Smooth muscle cell (in vitro differentiated cells): ENCODE measurements at regions not wholly inside any gene's neighbourhood (a gene's known extent, or its start where the extent isn't known, plus 50 kb on each side); places are given as distances from the start of the nearest gene placed in this dataset.

Experiments
- DNase-seq: peaks from one replicate; lab custom pipeline; 2025; ENCODE audit not compliant: unreplicated experiment; lab: John Stamatoyannopoulos, UW
- H2AFZ ChIP-seq: fragments of 200-600 bp; sonication (generic); 2 replicates; pipeline ENCODE4 v1.6.0; 2016; ENCODE audit warnings: antibody characterized with exemption, low read depth, mild to moderate bottlenecking
- H3F3A ChIP-seq: fragments of 200-600 bp; sonication (generic); 2 replicates; pipeline ENCODE4 v1.6.0; 2017; ENCODE audit warnings: antibody characterized with exemption, low read depth
- H3K27ac ChIP-seq: fragments of 200-600 bp; sonication (generic); 2 replicates; pipeline ENCODE4 v1.5.1; 2016; ENCODE audit warnings: low read depth, mild to moderate bottlenecking
- H3K27me3 ChIP-seq: fragments of 200-600 bp; sonication (generic); 2 replicates; pipeline ENCODE4 v1.6.1; 2016; ENCODE audit warnings: low read depth, mild to moderate bottlenecking
- H3K36me3 ChIP-seq: fragments of 200-600 bp; sonication (generic); 2 replicates; pipeline ENCODE4 v1.5.1; 2016; ENCODE audit warnings: low read depth
- H3K4me1 ChIP-seq: fragments of 200-600 bp; sonication (generic); 2 replicates; pipeline ENCODE4 v1.5.1; 2016; ENCODE audit warnings: low read depth
- H3K4me2 ChIP-seq: fragments of 200-600 bp; sonication (generic); 2 replicates; pipeline ENCODE4 v1.6.0; 2016; ENCODE audit warnings: mild to moderate bottlenecking
- H3K4me3 ChIP-seq: fragments of 200-600 bp; sonication (generic); 2 replicates; pipeline ENCODE4 v1.5.1; 2016; ENCODE audit warnings: mild to moderate bottlenecking
- H3K79me2 ChIP-seq: fragments of 200-600 bp; sonication (generic); 2 replicates; pipeline ENCODE4 v1.6.0; 2016; ENCODE audit warnings: low read depth, mild to moderate bottlenecking
- H3K9ac ChIP-seq: fragments of 200-600 bp; sonication (generic); 2 replicates; pipeline ENCODE4 v1.6.0; 2016; ENCODE audit warnings: low read depth
- H3K9me3 ChIP-seq: fragments of 200-600 bp; sonication (generic); replicated peaks from 2 replicates; pipeline ENCODE4 v1.5.1; 2016; ENCODE audit warnings: low read depth
- H4K20me1 ChIP-seq: fragments of 200-600 bp; sonication (generic); 2 replicates; pipeline ENCODE4 v1.6.0; 2016; ENCODE audit warnings: low read depth
- WGBS: methylation state at CpG from one replicate; pipeline ENCODE4 v1.1.7; 2016; ENCODE audit warnings: low lambda C conversion rate; 5-methylcytosine and 5-hydroxymethylcytosine counted together
- TF ChIP-seq, protein P1 (sequence below): fragments of 200-600 bp; sonication (generic); IDR thresholded peaks from 2 replicates; pipeline ENCODE4 v1.5.1; 2017; ENCODE audit warnings: borderline replicate concordance, mild to moderate bottlenecking, antibody characterized with exemption; ENCODE audit not compliant: insufficient read depth, poor library complexity, severe bottlenecking

- TF ChIP-seq, protein P1, sequence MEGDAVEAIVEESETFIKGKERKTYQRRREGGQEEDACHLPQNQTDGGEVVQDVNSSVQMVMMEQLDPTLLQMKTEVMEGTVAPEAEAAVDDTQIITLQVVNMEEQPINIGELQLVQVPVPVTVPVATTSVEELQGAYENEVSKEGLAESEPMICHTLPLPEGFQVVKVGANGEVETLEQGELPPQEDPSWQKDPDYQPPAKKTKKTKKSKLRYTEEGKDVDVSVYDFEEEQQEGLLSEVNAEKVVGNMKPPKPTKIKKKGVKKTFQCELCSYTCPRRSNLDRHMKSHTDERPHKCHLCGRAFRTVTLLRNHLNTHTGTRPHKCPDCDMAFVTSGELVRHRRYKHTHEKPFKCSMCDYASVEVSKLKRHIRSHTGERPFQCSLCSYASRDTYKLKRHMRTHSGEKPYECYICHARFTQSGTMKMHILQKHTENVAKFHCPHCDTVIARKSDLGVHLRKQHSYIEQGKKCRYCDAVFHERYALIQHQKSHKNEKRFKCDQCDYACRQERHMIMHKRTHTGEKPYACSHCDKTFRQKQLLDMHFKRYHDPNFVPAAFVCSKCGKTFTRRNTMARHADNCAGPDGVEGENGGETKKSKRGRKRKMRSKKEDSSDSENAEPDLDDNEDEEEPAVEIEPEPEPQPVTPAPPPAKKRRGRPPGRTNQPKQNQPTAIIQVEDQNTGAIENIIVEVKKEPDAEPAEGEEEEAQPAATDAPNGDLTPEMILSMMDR = no peak
- no peak for DNase-seq
- Histone ChIP-seq H3K27ac (no peak overlapping the region), H3K4me2 (no peak overlapping the region), H3K36me3 (no peaks in the 10 kb centered on the region), H3K4me1 (no peaks in the 10 kb centered on the region), H2AFZ (no peak overlapping the region), H3F3A (no peaks in the 10 kb centered on the region), H3K27me3 (no peaks in the 10 kb centered on the region), H3K9ac (no peak overlapping the region), H4K20me1 (no peaks in the 10 kb centered on the region), H3K9me3 (no peaks in the 10 kb centered on the region), H3K4me3 (no peak overlapping the region), H3K79me2 (no peaks in the 10 kb centered on the region)
- 92% methylated on average over 4 of the region's 4 CpGs for WGBS
Measured at GRCh38 chr18:2340335-2340734, 231.0 kb downstream of the METTL4 start.

DNA sequence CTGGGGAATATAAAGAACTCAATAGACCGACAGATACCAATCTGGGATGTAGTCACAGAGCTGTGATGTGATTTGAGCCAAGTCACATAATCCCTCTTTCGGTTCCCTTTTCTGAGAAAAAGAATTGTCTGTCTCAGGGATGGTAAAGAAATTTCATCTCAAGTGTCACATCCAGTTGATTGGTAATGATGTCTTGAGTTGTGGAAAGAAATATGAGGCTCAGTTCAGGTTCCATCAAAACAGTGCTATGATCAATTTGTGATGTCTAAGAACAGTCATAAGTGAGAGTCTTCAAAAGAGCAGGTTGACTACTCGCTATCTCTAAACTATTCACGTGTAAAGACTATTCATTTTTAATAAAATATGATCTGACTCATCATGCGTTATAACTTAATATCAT lies 223.3 kb downstream of the METTL4 start:
- no peaks in the 10 kb centered on the region for H4K20me1 ChIP-seq
- H3K9me3 ChIP-seq = no peaks in the 10 kb centered on the region
- no peak for DNase-seq
- H3K27me3 ChIP-seq = no peaks in the 10 kb centered on the region
- no peaks in the 10 kb centered on the region for H3K79me2 ChIP-seq
- no peak overlapping the region for H3K4me3 ChIP-seq
- H3K9ac ChIP-seq = no peak overlapping the region
- no peak overlapping the region for H2AFZ ChIP-seq
- H3K4me2 ChIP-seq = no peak overlapping the region
- H3K27ac ChIP-seq = no peak overlapping the region
- no peaks in the 10 kb centered on the region for H3F3A ChIP-seq
- 88% methylated on average over 5 of the region's 5 CpGs for WGBS
- TF ChIP-seq, protein P1 = no peak
- H3K4me1 ChIP-seq = no peaks in the 10 kb centered on the region
- H3K36me3 ChIP-seq = no peaks in the 10 kb centered on the region

- Histone ChIP-seq H3K4me1 (no peaks in the 10 kb centered on the region), H3K79me2 (no peaks in the 10 kb centered on the region), H3K4me3 (peak overlapping the region; percentile 4), H2AFZ (peak overlapping the region; percentile 84), H3K27me3 (no peaks in the 10 kb centered on the region), H3K9ac (no peak overlapping the region), H3K4me2 (peak overlapping the region; percentile 29), H3K9me3 (no peaks in the 10 kb centered on the region), H3F3A (no peaks in the 10 kb centered on the region), H3K36me3 (no peaks in the 10 kb centered on the region), H3K27ac (no peak overlapping the region), H4K20me1 (no peaks in the 10 kb centered on the region)
- WGBS = 59% methylated on average over 31 of the region's 31 CpGs
- no peak for DNase-seq
- TF ChIP-seq, protein P1 = no peak
Measured at GRCh38 chr18:2351126-2351850, 220.0 kb downstream of the METTL4 start.

GRCh38 chr18:2354292-2354691 lies 217.0 kb downstream of the METTL4 start:
- Histone ChIP-seq H4K20me1 (no peaks in the 10 kb centered on the region), H3K27me3 (no peaks in the 10 kb centered on the region), H3F3A (no peaks in the 10 kb centered on the region), H3K27ac (no peak overlapping the region), H3K4me2 (no peak overlapping the region), H3K9me3 (no peaks in the 10 kb centered on the region), H3K4me3 (no peak overlapping the region), H3K4me1 (no peaks in the 10 kb centered on the region), H3K79me2 (no peaks in the 10 kb centered on the region), H3K9ac (no peak overlapping the region), H3K36me3 (no peaks in the 10 kb centered on the region), H2AFZ (no peak overlapping the region)
- WGBS = 93% methylated on average over 5 of the region's 5 CpGs
- DNase-seq = no peak
- TF ChIP-seq, protein P1 = no peak
